NB4 (cell line): ENCODE measurements at regions not wholly inside any gene's neighbourhood (a gene's known extent, or its start where the extent isn't known, plus 50 kb on each side); places are given as distances from the start of the nearest gene placed in this dataset.

ENCODE experiments used
- DNase-seq: peaks from one replicate; pipeline ENCODE4 v3.0.0; 2010; ENCODE audit warnings: low read depth
- H3K4me3 ChIP-seq: one replicate; pipeline ENCODE4 v1.5.1; 2011; ENCODE audit warnings: mild to moderate bottlenecking, low read depth, low read length, moderate library complexity
- CTCF ChIP-seq: IDR thresholded peaks from one replicate; pipeline ENCODE4 v1.5.1; 2012; ENCODE audit warnings: low read depth, low read length
- MAX ChIP-seq: IDR thresholded peaks from 2 replicates; pipeline ENCODE4 v1.6.1; 2011; ENCODE audit warnings: low read depth, low read length
- MYC ChIP-seq: IDR thresholded peaks from 2 replicates; pipeline ENCODE4 v1.6.1; 2011; ENCODE audit warnings: low read depth, low read length
- POLR2A ChIP-seq: IDR thresholded peaks from 2 replicates; pipeline ENCODE4 v1.6.1; 2011; ENCODE audit warnings: mild to moderate bottlenecking; ENCODE audit not compliant: insufficient read length; ENCODE audit errors: extremely low read depth

DNA sequence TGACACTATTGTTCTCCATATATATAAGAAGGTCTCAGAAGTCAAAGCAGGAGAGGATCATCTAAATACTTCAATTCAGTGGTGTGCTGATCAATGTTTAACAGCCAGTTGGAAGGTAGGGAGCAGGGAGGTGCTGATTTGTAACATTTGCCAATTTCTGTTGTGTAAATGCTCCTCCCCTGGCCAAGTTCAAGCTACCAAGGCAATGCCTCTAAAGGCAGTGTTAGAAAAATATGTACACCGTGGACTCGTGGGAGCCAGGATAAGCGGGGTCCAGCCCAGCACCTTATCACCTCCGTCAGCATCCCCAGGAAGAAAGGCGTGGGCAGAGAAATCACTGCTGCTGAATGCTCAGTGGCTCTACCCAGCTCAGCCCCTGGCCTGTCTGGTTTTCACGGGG, 75.3 kb upstream of the COX10 start:
- H3K4me3 ChIP-seq = no peak overlapping the region
- DNase-seq = no peak
- no peak for TF ChIP-seq MYC
- no peak for TF ChIP-seq CTCF
- no peak for TF ChIP-seq MAX
- TF ChIP-seq POLR2A = no peak

DNA sequence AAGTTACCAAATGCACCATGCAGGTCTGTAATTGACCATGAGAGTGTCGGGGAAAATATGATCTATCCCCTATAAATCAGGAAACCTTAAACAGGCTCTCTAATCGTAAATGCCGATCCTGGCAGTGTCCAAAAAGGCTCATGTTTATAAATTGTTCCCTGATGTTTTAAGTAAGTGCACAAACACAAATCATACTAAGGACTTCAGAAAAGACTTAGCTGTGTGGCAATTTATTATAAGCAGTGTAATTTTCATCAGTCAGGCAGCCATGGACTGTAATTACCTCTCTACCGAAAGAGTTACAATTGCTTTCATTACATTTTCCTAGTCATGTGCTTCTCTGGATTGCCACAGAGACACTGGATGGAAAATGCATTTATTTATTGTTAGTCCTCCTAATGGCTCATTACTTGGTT, 73.4 kb upstream of the COX10 start:
- TF ChIP-seq MYC (no peak), POLR2A (no peak), MAX (no peak), CTCF (no peak)
- DNase-seq = no peak
- no peak overlapping the region for H3K4me3 ChIP-seq

- TF ChIP-seq POLR2A (no peak), MYC (no peak), MAX (no peak), CTCF (no peak)
- DNase-seq = no peak
- H3K4me3 ChIP-seq = no peak overlapping the region
Measured at GRCh38 chr17:13996276-13996675, 73.0 kb upstream of the COX10 start.

GRCh38 chr17:13996748-13997147, 72.6 kb upstream of the COX10 start:
- no peak overlapping the region for H3K4me3 ChIP-seq
- no peak for TF ChIP-seq MYC
- no peak for TF ChIP-seq POLR2A
- no peak for TF ChIP-seq CTCF
- no peak for TF ChIP-seq MAX
- no peak for DNase-seq

DNA sequence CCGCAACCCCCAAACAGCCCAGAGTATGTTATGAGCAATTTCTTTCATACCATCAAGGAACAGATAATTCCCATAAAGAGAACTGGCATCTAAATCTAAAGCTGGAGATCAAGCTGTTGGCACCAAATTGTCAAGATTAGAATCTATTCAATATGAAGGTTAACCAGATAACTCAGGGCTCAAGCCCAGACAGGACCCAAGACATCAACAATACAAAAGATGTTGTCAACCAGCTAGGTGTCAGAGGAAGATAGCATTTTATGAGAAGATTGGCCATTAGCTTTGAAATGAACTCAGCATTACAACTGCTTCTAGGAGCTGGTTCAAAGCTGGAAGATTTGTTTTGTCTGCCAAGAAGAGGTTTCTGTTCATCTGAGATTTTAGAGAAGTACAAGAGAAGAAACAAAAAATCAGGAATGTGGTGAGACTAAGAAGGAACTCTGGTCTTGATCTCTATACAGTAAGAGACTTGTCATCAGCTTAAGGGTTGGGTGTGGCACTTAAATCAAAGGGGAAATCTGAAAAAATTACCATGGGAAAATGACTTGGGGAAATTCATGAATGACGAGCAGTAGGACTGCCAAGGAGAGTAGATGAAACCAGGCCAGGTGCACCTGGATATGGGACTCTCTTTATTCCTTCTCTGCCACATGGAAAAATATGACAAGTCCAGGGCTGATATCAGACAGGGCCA, 64.2 kb upstream of the COX10 start:
- TF ChIP-seq MYC (no peak), MAX (no peak), POLR2A (no peak), CTCF (no peak)
- H3K4me3 ChIP-seq = no peak overlapping the region
- DNase-seq = no peak

GRCh38 chr17:14006249-14006942, 62.9 kb upstream of the COX10 start:
- TF ChIP-seq CTCF = no peak
- no peak for TF ChIP-seq MAX
- no peak for TF ChIP-seq MYC
- TF ChIP-seq POLR2A = no peak
- H3K4me3 ChIP-seq = no peak overlapping the region
- DNase-seq = no peak
